ENCODE measurements at regions not wholly inside any gene's neighbourhood (a gene's known extent, or its start where the extent isn't known, plus 50 kb on each side); places are given as distances from the start of the nearest gene placed in this dataset.

DNA sequence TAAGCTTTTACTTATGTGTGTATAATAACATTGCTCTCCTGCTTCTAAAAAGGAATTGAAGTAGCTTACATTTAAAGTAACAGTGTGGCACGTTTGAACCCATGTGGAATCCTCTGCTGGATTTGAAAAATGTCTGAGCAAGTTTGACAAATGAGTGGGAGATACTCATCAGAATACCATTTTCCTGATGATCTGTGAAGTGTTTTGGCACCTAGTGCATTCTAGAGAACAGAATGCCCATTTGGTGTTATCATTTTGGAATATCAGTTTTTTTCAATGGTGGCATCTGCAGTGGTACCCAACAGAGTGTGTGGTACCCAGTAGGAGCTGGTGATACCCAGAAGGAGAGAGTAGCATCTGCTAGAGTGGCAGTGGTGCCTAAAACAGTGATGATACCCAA is 471.1 kb downstream of the PLK2 start:
- TF ChIP-seq CTCF (IDR thresholded peaks at IDR 0.05; ENCODE audit: insufficient read depth, low read depth, low read length) (no peak), EZH2 (IDR thresholded peaks at IDR 0.05; ENCODE audit: insufficient read depth, low read length) (no peak)
